ENCODE measurements at regions not wholly inside any gene's neighbourhood (a gene's known extent, or its start where the extent isn't known, plus 50 kb on each side); places are given as distances from the start of the nearest gene placed in this dataset.

- DNase-seq (ENCODE audit: low read depth): no peak
These were observed 60.8 kb upstream of the KCNJ15 start for GRCh38 chr21:38196036-38196435.

- no peak for DNase-seq (ENCODE audit: low read depth)
These were observed 54.0 kb upstream of the KCNJ15 start for GRCh38 chr21:38202811-38203210.

GRCh38 chr21:38203229-38203628, 53.6 kb upstream of the KCNJ15 start:
- no peak for DNase-seq (ENCODE audit: low read depth)

- DNase-seq (ENCODE audit: low read depth): no peak
These were observed 50.9 kb upstream of the KCNJ15 start for GRCh38 chr21:38205940-38206339.

- DNase-seq (ENCODE audit: low read depth): no peak
These were observed 50.1 kb upstream of the KCNJ15 start for GRCh38 chr21:38206646-38207045.

Measured in activated T-helper 1 cell treated with Interleukin-2 at 50 U/mL for 16 hours (primary cell).